GM18508 (cell line): ENCODE measurements at regions not wholly inside any gene's neighbourhood (a gene's known extent, or its start where the extent isn't known, plus 50 kb on each side); places are given as distances from the start of the nearest gene placed in this dataset.
A peak's percentile ranks its signal among the peaks of the same experiment; 100 is the strongest.
"Not testable (repeated sequence)": the region's sequence is repeated elsewhere in the genome, so short reads cannot be mapped to it uniquely, and the experiment has no call there.

Experiments used
- ATAC-seq: cut with Tn5 transposase; IDR thresholded peaks from one replicate; pipeline ENCODE4 v1.9.1; 2021; ENCODE audit warnings: moderate number of reproducible peaks; ENCODE audit not compliant: insufficient read depth, unreplicated experiment

DNA sequence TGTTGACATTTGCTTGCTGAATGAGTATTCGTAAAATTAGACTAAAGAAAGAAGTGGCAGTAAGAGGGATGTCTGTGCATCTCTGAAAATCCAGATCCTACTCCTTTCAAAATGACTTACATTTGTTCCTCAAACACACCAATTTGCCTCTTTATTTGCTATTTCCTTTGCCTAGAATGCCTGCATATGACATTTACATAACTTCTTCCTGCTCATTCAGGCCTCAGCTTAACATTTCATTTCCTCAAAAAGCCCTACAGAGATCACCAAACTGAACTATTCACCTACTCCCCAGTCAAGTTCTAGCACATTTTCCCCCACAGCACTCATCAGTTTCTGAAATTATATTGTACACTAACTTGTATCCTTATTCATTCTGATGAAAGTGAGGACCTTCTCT is 907.2 kb downstream of the LRFN5 start:
- no peak for ATAC-seq

DNA sequence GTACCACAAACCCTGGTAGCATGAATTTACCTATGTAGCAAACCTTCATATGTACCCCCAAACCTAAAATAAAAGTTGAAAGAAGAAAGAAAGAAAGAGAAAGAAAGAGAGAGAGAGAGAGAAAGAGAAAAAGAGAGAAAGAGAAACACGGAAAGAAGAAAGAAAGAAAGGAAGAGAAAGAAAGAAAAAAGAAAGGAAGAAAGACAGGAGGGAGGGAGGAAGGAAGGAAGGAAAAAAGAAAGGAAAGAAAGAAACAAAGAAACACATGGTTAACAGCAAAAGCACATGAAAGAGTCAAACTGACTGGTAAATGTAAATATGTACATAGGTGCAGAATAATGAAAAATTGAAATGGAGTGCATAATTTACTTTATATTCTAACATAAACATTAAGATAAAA is 903.4 kb downstream of the LRFN5 start:
- ATAC-seq, result no peak

DNA sequence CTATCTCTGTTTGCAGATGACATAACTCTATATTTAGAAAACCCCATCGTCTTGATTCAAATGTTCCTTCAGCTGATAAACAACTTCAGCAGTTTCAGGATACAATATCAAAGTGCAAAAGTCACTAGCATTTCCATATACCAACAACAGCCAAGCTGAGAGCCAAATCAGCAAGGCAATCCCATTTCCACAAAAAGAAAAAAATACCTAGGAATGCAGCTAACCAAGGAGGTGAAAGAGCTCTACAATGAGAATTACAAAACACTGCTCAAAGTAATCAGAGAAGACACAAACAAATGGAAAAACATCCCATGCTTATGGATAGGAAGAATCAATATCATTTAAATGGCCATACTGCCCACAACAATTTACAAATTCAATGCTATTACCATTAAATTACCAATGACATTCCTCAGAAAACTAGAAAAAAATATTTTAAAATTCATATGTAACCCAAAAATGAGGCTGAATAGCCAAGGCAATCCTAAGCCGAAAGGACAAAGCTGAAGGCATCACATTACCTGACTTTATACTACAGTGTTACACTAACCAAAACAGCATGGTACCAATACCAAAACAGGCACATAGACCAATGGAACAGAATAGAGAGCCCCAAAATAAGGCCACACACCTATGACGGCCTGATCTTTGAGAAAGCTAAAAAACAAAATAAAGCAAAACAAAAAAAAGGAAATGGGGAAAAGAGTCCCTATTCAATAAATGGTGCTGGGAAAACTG is 901.7 kb downstream of the LRFN5 start:
- ATAC-seq, result no peak

DNA sequence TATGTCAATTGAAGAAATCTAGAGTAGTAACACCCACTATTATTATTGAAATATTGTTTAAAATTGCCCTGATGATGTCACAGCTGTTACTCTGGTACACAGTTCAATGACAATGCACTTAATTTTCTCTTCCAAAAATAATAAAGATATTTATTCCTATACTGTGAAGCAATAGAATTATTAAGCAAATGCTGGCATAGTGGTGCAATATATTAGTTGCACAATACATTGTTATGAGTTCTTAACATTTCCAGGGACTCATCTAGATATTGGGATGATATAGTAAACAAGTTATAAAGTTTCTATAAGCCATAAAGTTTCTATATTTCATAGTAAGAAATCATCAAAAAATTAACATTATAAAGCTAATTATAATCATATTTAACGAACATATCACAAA is 897.8 kb downstream of the LRFN5 start:
- ATAC-seq, result no peak

DNA sequence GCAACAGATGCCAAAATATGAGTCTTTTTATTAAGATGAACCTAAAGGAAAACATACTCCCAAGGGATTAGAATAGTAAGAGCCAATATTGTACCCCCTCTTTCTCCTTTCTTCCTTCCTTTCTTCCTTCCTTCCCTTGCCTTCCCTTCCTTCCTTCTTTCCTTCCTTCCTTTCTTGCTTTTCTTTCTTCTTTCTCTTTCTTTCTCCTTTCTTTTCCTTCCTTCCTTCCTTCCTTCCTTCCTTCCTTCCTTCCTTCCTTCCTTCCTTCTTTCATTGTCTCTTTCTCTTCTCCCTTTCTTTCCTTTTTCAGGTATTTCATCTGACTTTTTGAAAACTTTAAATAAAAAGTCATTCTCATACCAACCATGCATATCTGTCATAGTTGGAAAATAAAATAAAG is 892.5 kb downstream of the LRFN5 start:
- no peak for ATAC-seq

DNA sequence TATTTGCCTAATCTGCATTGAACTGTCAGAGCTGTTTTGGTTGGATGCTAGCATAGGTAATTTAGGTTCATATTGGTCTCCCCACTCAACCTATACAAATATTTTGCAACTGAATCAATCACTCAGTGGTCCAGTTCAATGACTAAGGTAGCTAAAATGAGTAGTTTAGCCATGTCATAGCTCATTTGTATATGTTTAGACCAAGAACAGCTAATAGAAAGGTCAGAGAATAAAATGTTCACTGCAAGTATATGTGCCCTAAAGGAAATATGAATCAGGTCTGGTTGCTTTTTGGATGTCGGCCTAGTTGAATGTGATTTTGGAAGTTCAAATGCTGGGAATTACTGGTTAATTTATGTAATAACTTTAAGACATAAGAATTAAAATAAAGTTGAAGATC is 883.9 kb downstream of the LRFN5 start:
- no peak for ATAC-seq

DNA sequence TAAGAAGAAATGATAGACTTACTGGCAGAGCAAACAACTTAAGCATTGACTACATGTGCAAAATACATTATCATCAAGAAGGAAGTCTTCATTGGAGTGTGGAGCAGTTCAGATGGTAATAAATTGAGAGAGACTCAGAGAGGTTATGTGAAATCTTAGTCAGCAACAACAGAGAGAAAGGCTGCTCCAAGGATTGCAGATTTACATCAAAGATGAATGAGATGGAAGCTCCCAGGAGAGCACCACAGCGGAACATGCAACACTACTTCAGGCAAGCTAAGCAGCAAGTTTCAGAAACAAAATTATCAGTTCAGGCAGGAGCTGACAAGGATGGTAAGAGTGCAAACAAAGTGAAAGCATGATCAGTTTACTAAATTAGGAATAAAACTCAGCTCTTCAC is 882.3 kb downstream of the LRFN5 start:
- no peak for ATAC-seq

DNA sequence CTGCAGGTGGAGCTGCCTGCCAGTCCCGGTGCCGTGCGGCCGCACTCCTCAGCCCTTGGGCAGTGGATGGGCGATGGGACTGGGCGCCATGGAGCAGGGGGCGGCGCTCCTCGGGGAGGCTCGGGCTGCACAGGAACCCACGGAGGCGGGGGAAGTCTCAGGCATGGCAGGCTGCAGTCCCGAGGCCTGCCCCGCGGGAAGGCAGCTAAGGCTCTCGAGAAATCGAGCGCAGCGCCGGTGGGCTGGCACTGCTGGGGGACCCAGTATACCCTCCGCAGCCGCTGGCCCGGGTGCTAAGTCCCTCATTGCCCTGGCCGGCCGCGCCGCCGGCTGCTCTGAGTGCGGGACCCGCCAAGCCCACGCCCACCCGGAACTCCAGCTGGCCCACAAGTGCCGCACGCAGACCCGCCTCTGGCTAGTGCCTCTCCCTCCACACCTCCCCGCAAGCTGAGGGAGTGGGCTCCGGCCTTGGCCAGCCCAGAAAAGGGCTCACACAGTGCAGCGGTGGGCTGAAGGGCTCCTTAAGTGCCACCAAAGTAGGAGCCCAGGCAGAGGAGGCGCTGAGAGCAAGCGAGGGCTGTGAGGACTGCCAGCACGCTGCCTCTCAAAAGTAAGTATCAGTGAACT is 875.8 kb downstream of the LRFN5 start:
- ATAC-seq, result not testable (repeated sequence)

DNA sequence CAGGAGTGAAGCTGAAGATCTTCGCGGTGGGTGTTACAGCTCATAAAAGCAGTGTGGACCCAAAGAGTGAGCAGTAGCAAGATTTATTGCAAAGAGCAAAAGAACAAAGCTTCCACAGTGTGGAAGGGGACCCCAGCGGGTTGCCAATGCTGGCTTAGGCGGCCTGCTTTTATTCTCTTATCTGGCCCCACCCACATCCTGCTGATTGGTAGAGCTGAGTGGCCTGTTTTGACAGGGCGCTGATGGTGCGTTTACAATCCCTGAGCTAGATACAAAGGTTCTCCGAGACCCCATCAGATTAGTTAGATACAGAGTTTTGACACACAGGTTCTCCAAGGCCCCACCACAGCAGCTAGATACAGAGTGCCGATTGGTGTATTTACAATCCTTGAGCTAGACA is 875.0 kb downstream of the LRFN5 start:
- not testable (repeated sequence) for ATAC-seq

DNA sequence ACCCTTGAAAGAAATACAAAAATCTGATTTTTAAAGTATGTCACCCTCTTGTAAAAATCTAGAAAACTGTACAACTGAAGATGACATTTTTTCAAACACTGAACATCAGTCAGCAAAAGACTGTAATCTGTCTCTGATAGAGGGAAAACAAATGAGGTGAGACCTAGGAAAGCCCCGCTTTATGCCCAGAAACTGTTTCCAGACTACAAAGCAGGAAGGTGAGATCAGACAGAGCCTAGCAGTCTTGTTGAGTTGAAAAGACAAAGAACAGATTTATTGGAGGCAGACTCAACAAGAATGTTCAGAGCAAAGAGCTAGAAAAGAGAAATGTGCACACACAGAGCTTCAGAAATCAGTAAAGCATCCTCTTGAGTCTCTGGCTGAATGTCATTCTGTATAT is 873.6 kb downstream of the LRFN5 start:
- ATAC-seq, result no peak

DNA sequence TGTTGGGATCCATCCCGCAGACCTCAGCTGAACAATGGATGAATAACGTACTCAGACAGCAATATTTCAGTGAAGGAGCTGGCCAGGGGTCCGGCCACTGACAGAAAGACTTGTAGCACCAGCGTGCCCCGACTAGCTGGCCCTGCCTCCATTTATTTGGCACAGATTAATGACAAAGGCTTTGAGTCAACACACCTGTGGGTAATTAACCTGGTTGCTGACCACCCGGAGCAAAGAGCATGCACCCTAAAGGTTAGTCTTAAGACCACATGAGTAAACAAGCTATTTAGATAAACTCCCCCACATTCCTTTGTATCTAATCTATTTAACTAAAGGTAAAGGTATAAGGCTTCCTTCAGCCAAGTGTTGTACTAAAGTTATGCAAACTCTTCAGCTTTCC is 868.6 kb downstream of the LRFN5 start:
- no peak for ATAC-seq

DNA sequence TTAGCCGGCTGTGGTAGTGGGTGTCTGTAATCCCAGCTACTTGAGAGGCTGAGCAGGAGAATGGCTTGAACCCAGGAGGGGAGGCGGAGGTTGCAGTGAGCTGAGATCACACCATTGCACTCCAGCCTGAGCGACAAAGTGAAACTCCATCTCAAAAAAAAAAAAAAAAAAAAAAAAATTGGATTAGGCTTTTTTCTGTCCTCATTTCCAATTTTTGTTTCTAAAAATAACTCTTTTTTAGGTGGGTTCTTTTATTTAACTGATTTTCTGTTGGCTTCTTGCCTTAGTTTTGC is 863.7 kb downstream of the LRFN5 start:
- ATAC-seq, result no peak

DNA sequence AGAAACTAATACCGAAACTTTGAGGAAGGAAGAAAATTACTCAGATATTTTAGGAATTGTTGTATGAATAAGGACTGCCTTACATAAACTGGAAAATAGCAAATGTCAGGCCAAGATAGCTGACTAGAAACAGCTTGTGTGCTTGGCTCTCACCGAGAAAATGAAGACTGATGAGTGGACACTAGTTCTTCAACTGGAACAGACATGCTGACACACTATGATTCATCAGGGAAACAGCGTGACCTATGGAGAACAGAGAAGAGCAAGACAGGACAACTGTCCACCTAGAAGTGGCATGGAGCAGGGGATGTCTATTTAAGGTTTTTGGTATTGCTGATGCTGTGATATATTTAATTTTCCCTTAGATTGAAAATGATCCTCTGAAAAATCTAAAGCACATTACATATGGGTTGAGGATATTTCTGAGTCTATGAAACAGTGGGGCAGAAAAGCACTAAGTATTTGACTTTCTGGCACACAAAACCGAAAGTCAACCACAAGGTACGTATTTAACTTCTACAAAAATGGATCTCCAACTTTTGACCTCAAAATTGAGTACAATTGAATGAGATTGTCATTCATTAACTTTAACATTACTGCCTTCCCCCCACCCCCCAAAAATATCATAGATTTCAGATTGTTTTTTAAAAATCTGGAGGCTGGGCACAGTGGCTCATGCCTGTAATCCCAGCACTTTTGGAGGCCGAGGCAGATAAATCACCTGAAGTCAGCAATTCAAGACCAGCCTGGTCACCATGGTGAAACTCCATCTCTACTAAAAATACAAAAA is 863.2 kb downstream of the LRFN5 start:
- ATAC-seq, result no peak

DNA sequence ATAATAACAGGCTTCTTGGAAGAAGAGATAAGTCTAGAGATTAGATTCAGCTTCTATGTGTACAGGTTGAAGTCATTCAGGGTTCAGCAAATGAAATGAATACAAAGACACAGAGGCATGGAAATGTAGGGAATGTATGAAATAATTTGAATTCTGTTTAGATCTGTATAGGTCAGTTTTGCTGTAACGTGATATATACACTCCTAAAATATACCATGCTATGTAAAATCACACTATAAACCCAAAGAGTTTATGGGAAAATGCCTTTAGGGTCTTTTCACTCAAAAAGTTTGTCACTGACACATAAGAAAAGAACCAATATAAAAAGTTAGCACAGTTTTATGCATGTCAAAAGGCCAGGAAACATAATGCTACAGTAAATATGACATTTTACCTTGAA is 854.0 kb downstream of the LRFN5 start:
- ATAC-seq, result no peak

DNA sequence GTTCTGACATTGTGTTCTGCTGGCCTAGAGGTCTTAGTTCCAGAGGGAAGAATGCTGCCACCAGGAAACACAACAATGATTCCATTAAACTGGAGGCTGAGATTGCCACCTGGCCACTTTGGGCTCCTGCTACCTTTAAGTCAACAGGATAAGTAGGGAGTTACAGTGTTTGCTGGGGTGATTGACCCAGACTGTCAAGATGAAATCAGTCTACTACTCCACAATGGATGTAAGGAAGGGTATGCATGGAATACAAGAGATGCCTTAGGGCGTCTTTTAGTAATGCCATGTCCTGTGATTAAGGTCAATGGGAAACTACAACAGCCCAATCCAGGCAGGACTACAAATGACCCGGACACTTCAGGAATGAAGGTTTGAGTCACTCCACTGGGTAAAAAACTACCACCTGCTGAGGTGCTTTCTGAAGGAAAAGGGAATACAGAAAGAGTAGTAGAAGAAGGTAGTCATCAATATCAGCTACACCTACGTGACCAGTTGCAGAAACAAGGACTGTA is 852.6 kb downstream of the LRFN5 start:
- ATAC-seq, result no peak

DNA sequence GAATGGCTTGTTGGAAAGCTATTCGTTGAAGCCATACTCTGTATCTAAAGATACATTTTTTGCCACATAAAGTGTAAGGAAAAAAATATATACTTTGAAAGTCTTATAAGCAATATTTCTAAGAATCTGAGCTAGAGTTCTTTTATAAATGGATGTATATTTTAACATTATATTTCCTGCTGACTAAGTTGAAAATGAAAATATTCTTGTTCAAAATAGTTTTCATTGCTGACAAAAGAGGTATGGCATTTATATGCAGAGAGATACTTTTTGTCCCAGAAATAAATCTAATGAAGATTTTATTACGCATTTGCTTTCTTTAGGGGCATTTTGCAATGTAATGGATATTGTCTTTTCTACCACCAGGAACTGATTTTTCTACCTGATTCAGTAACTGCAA is 834.9 kb downstream of the LRFN5 start:
- no peak for ATAC-seq

DNA sequence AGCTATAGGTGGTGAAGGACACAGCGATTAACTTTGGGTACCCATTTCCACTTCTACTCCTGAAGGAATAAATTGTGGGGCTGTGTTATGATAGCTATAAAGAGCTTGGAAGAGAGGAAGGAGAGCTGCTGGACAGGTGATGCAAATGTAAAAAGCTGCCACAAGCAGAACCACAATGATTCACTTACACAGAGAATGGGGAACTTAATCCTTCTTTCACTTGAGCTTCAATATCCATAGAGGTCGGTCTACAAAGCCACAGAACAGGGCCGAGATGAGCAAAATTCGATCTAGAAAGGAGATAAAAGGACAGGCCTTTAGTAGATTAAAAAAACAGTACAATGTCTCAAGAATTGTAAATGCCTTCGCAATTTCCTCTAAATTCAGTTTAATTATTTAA is 831.1 kb downstream of the LRFN5 start:
- ATAC-seq, result no peak

DNA sequence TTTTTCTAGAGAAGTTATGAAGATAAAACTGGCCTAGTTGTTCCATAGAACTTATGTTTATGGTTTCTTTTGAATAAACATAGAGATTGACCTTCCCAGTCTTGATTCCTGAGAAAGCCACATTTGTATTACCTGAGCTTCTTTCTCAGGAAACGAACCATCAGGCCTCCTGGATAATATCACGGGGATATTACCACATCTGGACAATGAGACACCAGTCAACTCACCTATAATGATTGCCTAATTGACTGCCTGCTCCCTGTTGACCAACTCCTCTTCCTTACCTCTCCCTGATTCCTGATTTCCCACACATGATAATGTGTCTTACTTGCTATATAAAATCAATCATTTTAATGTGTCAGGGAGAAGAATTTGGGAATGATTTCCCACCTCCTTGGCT is 822.7 kb downstream of the LRFN5 start:
- no peak for ATAC-seq

DNA sequence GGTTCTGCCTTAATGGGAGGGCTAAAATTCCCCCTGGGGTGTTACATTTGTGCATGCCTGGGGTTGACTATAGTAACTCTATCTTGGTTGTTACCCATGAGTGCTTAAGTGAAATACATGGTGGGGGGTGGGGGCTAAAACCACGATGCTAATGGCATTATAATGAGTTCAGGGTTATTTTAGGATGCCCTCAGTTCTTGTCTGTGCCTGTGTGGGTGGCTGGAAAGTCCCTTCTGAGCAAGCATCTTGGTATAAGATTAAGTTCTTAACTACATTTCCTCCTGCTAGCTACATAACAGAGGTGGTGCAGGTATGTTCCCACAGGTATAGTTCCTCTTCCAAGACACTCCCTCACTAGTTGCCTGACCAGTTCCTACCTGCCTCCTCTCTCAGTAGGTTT is 822.3 kb downstream of the LRFN5 start:
- peak; percentile 99 for ATAC-seq

DNA sequence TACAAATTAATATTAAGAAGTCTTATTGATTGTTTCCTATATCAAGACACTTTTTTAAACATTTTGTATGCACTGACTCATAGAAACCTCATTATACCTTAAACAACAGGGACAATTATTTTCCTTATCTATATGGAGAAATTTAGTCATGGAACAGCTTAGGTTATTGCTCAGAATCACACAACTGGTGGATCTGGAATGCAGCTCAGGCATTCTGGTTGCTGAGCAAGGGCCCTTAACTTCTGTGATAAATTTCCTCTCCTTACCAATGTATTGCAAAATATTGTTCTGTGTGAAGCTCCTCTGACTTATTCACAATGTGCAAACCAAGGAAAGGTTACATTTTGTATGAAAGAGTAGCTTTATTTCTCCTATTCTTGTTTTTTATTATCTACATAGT is 817.8 kb downstream of the LRFN5 start:
- ATAC-seq, result no peak

DNA sequence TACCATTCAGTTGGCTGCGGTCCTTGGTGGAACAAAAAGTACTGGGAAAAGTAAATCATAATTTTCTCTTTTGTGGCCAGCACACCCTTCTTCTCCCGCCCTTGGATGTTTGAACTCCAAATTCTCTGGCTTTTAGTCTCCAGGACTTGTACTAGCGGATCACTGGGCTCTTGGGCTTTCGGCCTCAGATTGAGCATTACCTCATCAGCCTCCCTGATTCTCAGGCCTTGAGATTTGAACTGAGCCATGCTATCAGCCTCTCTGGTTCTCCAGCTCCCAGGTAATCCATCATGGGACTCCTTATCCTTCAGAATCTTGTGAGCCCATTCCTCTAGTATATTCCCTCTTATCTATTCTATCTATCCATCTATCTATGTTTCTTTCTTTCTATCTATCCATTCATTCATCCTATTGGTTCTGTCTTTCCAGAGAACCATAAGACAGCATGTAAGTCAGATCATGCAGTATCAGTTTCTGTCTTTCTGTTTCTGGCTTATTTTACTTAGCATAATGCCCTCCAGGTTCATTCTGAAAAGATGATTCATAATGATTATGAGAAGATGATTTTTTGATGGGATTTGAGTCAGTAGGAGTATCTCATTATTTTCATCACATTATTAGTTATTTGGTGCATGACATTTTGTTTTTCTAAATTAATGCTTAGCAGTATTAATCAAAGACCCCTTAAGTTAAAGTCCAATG is 814.9 kb downstream of the LRFN5 start:
- ATAC-seq, result peak; percentile 81
